Esophagus muscularis mucosa (tissue), 4 donors: ENCODE measurements at regions not wholly inside any gene's neighbourhood (a gene's known extent, or its start where the extent isn't known, plus 50 kb on each side); places are given as distances from the start of the nearest gene placed in this dataset.

Experiments
- DNase-seq: peaks from one replicate; pipeline ENCODE4 v3.0.0-alpha.2; 2017; ENCODE audit errors: extremely low spot score
- H3K27ac ChIP-seq, 4 donors: fragments of 200-600 bp; sonication (generic); replicated peaks in 1 of 4; 1 replicate in 3 of 4; 2 replicates in 1 of 4; pipeline ENCODE4 v1.5.1; 2016 to 2019; ENCODE audit warnings: mild to moderate bottlenecking in 1 of 4
- H3K27me3 ChIP-seq, 4 donors: fragments of 200-600 bp; sonication (generic); one replicate each; pipeline versions ENCODE4 v1.5.1 to v1.6.0; 2016 to 2019
- H3K36me3 ChIP-seq, 4 donors: fragments of 200-600 bp; sonication (generic); one replicate each; pipeline ENCODE4 v1.5.1; 2016 to 2019
- H3K4me1 ChIP-seq, 4 donors: fragments of 200-600 bp; sonication (generic); one replicate each; pipeline ENCODE4 v1.5.1; 2016 to 2019
- H3K4me3 ChIP-seq, 4 donors: fragments of 200-600 bp; sonication (generic); 1 replicate in 2 of 4; 2 replicates in 2 of 4; pipeline ENCODE4 v1.5.1; 2016 to 2019; ENCODE audit warnings: mild to moderate bottlenecking in 4 of 4, moderate library complexity in 1 of 4
- H3K9me3 ChIP-seq, 4 donors: fragments of 200-600 bp; sonication (generic); 1 replicate in 3 of 4; 2 replicates in 1 of 4; pipeline ENCODE4 v1.5.1; 2016 to 2019
- CTCF ChIP-seq, 3 experiments: fragments of 200-600 bp in 2 of 3; fragments of 450-650 bp in 1 of 3; sonication (generic) in 2 of 3; IDR thresholded peaks; one replicate each; pipeline ENCODE4 v1.5.1; 2017 to 2019; ENCODE audit warnings: antibody characterized with exemption in 3 of 3, mild to moderate bottlenecking in 2 of 3, moderate library complexity in 1 of 3
- EP300 ChIP-seq: sonication (generic); formaldehyde crosslinking; IDR thresholded peaks from one replicate; pipeline ENCODE4 v1.6.1; 2017; ENCODE audit warnings: antibody characterized with exemption
- POLR2A ChIP-seq: fragments of 450-650 bp; IDR thresholded peaks from one replicate; pipeline ENCODE4 v1.6.1; 2017; ENCODE audit warnings: antibody characterized with exemption, moderate library complexity, mild to moderate bottlenecking, low read depth
- POLR2AphosphoS5 ChIP-seq, 2 donors: sonication (generic); formaldehyde crosslinking; IDR thresholded peaks; one replicate each; pipeline ENCODE4 v1.6.1; 2017; ENCODE audit warnings: antibody characterized with exemption in 2 of 2
- WGBS: methylation state at CpG from one replicate; pipeline ENCODE4 v1.1.5; 2018; 5-methylcytosine and 5-hydroxymethylcytosine counted together
- intact Hi-C: fragments of 100-400 bp; cut with DNase I; formaldehyde crosslinking; loops from one replicate; pipeline ENCODE4 v1.15.1; 2023

DNA sequence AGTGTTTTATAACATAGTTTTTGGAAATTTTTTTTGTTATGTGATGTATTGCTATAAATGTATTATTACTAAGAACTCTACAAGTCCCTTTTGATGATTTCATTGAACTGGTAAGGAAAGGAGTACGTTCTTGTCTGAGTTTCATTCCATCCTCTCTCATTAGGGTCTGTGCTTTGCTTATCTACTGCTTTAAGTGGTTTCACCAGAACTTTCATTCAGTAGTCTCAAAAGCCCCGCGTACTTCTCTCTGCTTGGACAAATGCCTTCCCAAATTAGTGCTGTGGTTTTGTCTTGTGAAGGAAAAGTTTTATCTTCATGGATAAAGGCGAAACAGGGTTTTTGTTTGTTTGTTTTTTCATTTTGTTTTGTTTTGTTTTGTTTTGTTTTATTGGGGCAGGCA is 469.8 kb upstream of the WWC1 start:
- no peak for DNase-seq
- no peak overlapping the region for H3K4me3 ChIP-seq
- no peaks in the 10 kb centered on the region for H3K9me3 ChIP-seq
- no peaks in the 10 kb centered on the region for H3K4me1 ChIP-seq
- intact Hi-C loops, result no loop called here
- TF ChIP-seq POLR2AphosphoS5 (IDR thresholded peaks at IDR 0.05) (no peak), EP300 (no peak), POLR2A (no peak), CTCF (IDR thresholded peaks at IDR 0.05) (no peak)
- no peaks in the 10 kb centered on the region for H3K36me3 ChIP-seq
- no peaks in the 10 kb centered on the region for H3K27me3 ChIP-seq
- H3K27ac ChIP-seq, result no peak overlapping the region
- 86% methylated on average over 4 of the region's 4 CpGs for WGBS

- no peaks in the 10 kb centered on the region for H3K27me3 ChIP-seq
- H3K4me3 ChIP-seq, result no peak overlapping the region
- intact Hi-C loops, result no loop called here
- no peak overlapping the region for H3K27ac ChIP-seq
- WGBS, result 50% methylated on average over 4 of the region's 4 CpGs
- no peaks in the 10 kb centered on the region for H3K9me3 ChIP-seq
- H3K4me1 ChIP-seq, result no peaks in the 10 kb centered on the region
- H3K36me3 ChIP-seq, result no peaks in the 10 kb centered on the region
- TF ChIP-seq CTCF (IDR thresholded peaks at IDR 0.05), result no peak
- no peak for TF ChIP-seq EP300
- no peak for TF ChIP-seq POLR2A
- no peak for TF ChIP-seq POLR2AphosphoS5 (IDR thresholded peaks at IDR 0.05)
- no peak for DNase-seq
These were observed 469.2 kb upstream of the WWC1 start for GRCh38 chr5:167822241-167822640.

DNA sequence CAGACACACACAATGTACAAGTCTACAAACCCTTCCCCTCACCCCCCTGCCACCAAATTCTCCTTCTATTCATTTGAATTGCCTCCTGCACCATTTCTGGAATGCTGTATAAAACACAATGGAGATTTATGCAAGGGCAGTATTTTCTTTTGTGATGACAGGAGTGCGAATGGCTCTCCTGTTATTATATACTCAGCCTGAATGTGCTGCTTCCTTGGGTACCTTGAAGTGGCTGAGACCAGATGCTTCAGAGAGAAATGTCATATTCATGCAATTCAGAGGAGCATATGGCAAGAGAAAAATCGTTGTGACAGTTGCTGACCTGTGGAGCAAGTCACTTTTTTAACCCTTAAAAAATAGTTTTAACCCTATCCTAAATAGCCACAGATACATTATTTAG is 468.0 kb upstream of the WWC1 start:
- intact Hi-C loops, result no loop called here
- no peak for DNase-seq
- H3K4me1 ChIP-seq, result no peaks in the 10 kb centered on the region
- no peak overlapping the region for H3K4me3 ChIP-seq
- H3K9me3 ChIP-seq, result no peaks in the 10 kb centered on the region
- 54% methylated on average over 2 of the region's 2 CpGs for WGBS
- no peak overlapping the region for H3K27ac ChIP-seq
- no peaks in the 10 kb centered on the region for H3K36me3 ChIP-seq
- H3K27me3 ChIP-seq, result no peaks in the 10 kb centered on the region
- TF ChIP-seq POLR2A (no peak), CTCF (IDR thresholded peaks at IDR 0.05) (no peak), POLR2AphosphoS5 (IDR thresholded peaks at IDR 0.05) (no peak), EP300 (no peak)

GRCh38 chr5:167827766-167828165 is 463.7 kb upstream of the WWC1 start:
- TF ChIP-seq POLR2A (no peak), CTCF (IDR thresholded peaks at IDR 0.05) (no peak), POLR2AphosphoS5 (IDR thresholded peaks at IDR 0.05) (no peak), EP300 (no peak)
- Histone ChIP-seq H3K36me3 (no peaks in the 10 kb centered on the region), H3K27me3 (no peaks in the 10 kb centered on the region), H3K4me1 (no peaks in the 10 kb centered on the region), H3K4me3 (no peak overlapping the region), H3K9me3 (no peaks in the 10 kb centered on the region), H3K27ac (no peak overlapping the region)
- intact Hi-C loops, result no loop called here
- 71% methylated on average over 1 of the region's 1 CpG for WGBS
- no peak for DNase-seq

GRCh38 chr5:167831754-167832504 is 459.5 kb upstream of the WWC1 start:
- no peak overlapping the region for H3K27ac ChIP-seq
- intact Hi-C loops, result no loop called here
- 68% methylated on average over 8 of the region's 8 CpGs for WGBS

More at GRCh38 chr5:167831754-167832504, 459.5 kb upstream of the WWC1 start:
- TF ChIP-seq POLR2AphosphoS5 (IDR thresholded peaks at IDR 0.05), result no peak
- no peak for TF ChIP-seq EP300
- no peak for TF ChIP-seq POLR2A
- TF ChIP-seq CTCF (IDR thresholded peaks at IDR 0.05), result no peak
- Histone ChIP-seq H3K4me3 (no peak overlapping the region), H3K9me3 (no peaks in the 10 kb centered on the region), H3K36me3 (no peaks in the 10 kb centered on the region), H3K4me1 (no peaks in the 10 kb centered on the region), H3K27me3 (no peaks in the 10 kb centered on the region)
- DNase-seq, result no peak
